NCI-H510A treated with DMSO at 0.1 percent for 48 hours (cell line): ENCODE measurements at regions not wholly inside any gene's neighbourhood (a gene's known extent, or its start where the extent isn't known, plus 50 kb on each side); places are given as distances from the start of the nearest gene placed in this dataset.
"Not testable (repeated sequence)": the region's sequence is repeated elsewhere in the genome, so short reads cannot be mapped to it uniquely, and the experiment has no call there.

Experiments
- DNase-seq: peaks from one replicate; lab custom pipeline; 2025; lab: John Stamatoyannopoulos, UW

DNA sequence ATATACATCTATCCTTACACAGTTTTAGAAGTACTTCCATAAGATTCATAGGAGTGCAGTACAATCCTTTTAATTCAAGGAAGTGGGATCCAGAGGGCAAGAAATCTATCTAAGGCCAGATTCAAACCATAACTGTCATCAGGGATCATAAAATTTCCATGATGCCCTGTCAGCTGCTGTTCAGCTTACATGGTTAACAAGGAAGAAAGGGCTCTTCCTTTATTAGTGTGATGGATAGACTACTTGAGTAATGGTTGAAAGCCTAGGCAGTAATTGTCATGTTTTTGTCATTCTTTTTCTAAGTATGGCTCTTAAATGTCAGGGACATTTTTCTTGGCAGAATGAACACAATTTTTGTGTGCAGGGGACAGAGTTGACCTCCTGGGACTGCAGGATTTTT is 159.8 kb upstream of the CXCL13 start:
- DNase-seq: no peak

DNA sequence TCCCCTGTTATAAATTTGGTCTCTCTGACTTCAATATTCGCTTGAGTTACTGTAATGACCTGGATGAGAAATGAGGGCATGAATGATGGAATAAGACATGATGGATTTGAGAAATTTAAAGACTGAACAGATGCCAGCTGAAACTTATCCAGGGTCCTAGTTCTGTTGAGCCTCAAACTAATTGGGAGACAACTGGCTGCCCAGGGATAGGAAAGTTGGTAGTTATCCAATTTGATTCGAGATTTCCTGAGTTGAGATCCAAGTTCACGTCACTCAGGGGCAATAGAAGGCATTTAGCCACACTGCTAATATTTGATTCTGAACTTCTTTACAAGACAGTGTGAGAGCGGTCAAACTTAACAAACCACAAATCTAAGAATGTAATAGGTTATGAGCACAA is 159.0 kb upstream of the CXCL13 start:
- DNase-seq: no peak

DNA sequence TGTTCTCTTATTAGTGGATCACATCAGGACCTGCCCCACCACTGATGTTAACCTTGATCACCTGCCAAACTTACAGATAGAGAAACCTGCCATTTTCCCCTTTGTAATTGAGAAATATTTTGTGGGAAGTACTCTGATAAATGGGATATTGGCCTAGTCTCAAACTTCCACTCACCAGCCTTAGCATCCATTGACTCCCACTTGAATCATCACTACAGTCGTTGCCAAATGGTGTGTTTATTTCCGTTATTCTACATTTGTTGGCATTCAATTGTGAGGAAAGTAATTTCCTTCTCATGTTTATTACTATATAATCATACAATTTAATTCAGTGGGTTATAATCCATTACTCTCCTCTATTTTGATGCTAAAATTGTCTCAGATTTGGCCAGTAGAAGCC is 156.4 kb upstream of the CXCL13 start:
- DNase-seq: no peak

DNA sequence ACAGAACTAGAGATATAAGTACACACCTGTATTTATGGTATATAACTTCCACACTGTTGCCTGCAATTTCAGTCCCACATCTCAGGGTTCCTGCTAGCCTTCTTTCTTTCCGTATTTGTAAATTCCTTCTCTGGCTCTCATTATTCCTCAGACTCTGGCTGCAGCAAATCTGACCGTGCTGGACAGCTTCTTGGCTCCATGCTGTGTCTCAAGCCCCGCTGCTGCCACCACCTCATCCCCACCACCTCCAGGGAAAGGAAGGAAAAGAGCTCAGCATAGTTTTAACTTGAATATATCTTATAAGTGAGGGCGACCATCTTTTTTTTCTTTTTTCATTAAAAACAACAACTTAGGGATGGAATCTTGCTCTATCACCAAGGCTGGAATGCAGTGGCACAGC is 155.6 kb upstream of the CXCL13 start:
- DNase-seq: no peak

DNA sequence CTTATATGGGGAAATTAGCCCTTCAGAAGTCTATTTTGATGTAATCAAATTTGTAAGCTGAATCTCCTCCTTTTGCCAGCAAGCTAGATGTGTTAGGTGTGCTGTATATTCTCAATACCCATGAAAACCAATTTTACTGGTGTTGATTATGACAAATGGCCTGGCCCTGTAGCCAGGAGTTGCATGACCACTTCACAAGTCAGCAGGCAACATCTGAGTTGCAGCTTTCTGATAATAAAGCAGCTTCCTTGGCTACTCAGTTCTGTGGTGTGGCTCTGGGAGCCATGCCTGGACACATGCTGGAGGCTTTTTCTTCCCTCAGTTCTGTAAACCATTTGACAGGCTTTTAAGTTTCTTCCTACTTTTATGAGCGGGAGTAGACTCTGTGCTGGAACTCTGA is 154.1 kb upstream of the CXCL13 start:
- DNase-seq: peak; percentile 59

DNA sequence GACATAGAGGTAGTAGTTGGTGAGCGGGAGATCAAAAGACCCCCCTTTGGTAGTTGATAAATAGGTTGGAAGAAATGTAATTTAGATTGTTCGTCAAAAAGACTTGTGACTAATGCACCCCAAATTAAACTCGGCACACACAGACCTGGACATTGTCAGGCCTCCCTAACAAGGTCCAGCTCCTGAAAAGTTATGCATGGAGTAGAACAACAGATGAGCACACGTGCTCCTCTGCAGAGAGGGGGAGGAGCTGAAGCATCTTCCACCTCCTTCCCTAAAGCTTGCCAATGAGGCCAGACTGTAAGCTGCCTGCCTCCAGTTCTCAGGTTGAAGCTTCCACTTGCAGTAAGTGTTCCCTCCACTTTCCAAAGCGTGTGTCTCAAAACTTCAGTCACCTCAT is 153.5 kb upstream of the CXCL13 start:
- DNase-seq: not testable (repeated sequence)

DNA sequence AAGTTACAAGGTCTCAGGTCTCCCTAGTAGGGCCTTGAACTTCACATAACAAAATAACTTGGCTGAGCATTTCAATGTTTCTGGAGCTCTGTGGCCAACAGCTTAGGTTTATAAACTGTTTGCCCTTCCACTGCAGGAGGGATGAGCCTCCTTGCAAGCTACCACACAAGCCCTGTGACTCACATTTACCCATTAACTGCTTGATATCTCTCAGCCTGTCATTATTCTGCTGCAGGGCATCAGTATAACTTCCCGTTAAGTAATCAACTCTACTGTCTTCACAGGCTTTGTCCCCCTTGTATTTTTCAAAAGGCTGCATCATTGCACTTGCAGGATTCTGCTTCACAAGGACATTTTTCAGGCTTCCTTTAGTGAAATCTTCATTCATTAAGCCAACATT is 151.7 kb upstream of the CXCL13 start:
- no peak for DNase-seq

DNA sequence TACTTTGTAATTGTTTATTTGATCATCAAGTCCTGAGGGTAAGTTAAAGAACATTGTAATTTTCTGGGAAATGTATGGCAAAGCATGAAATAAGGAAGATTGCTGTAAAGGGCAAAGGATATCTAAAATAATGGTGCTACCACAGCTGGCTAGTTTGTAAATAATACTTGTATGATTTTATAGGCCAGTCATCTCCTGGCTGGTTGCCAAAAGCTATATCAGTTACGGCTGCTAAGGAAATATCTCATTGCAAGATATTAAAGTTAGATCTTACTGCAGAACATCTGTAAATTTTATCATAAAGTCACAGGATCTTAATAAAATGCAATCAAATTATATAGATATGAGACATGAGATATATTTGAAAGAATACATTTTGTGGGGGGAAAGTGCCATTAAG is 150.8 kb upstream of the CXCL13 start:
- peak; percentile 18 for DNase-seq

DNA sequence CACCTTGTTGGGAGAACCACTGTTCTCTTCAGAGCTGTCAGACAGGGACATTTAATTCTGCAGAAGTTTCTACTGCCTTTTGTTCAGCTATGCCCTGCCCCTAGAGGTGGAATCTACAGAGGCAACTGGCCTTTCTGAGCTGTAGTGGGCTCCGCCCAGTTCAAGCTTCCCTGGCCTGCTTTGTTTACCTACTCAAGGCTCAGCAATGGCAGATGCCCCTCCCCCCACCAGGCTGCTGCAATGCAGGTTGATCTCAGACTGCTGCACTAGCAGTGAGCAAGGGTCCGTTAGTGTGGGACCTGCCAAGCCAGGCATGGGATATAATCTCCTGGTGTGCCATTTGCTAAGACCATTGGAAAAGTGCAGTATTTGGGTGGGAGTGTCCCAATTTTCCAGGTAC is 141.5 kb upstream of the CXCL13 start:
- DNase-seq: not testable (repeated sequence)

DNA sequence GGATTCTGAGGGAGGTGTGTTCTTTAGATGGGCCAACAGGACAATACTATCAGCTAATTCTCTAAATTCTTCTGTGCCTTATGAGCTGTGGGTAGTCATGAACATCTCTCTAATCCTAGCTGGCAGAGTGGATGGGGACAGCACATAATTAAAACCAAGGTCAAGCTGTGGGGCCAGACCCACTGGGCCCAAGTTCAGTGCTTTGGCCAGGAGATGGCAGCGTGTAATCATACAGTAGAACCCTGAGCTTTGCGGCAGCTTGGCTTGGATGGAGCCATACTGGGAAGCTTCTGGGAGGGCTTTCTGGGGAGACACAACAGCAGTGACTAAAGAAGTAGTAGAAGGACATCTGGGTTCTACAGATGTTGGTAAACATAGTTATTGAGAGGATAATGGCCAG is 140.3 kb upstream of the CXCL13 start:
- DNase-seq: no peak

DNA sequence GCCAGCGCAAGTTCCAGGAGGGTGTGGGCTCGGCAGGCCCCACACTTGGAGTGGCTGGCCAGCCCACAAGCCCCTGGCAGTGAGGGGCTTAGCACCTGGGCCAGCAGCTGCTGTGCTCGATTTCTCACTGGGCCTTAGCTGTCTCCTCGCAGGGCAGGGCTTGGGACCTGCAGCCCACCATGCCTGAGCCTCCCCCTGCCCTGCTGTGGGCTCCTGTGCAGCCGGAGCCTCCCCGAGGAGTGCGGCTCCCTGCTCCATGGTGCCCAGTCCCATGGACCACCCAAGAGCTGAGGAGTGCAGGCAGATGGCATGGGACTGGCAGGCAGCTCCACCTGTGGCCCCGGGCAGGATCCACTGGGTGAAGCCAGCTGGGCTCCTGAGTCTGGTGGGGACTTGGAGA is 139.2 kb upstream of the CXCL13 start:
- DNase-seq: no peak

DNA sequence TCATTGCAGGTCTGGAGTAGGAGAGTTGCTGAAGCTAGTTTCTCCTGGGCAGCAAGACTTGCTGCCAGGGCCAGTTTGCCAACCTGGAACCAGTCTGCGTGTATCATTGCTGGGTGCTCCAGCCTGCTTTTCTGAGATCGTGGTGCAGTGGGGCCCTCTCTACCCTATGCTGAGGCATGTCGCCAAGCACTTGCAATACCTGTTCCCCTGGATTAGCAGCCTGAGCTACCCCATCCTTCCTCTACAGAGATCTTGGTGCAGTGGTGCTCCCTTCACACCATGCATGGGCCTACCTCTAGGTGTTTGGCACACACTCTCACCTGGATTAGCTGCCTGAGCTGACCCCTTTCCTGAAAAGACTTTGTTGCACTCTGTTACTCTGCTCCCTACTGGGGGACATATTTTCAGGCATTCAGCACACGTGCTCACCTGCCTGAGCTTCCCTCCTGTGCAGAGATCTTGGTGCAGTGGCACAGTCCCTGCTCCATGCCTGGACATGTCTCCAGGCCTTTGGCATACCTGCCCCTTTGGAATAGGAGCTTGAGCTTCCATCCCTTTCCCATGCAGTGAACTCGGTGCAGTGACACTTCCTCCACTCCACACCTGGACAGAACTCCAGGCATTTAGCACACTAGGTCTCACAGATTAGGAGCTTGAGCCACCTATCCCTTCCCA is 133.7 kb upstream of the CXCL13 start:
- DNase-seq: no peak

DNA sequence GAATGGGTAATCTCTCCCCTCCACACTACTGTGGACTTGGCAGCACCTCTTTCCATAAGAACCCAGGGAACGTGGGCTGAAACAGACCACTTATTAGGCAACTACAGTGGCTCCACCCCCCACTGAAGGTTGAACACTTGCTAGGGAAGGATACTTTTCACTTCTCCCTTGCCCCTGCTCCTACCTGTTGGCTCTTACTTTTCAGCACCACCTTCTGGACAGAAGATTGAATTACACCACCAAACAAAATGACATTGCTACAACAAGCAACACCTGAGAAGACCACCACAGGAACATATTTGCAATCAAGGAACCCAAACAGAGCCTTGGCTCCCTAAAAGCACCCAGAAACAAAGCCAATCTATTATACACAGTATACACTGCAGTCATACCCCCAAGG is 132.1 kb upstream of the CXCL13 start:
- no peak for DNase-seq

DNA sequence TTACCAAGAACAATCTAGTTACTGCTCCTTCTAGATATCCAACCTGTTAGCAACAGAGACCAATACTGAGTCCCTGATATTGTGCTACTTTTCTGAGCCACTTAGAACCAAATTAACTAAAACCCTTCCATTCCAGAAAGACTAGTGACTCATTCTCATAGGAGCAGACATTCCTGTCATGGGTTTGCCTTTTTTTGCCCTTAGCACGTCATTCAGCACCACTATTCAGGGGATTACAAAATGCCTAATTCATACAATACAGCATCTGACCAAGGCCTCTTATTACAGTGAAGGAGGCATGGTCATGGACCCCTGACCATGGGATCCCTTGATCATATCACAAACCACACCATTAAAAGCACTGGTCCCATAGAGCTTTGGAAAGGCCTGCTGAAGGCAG is 123.8 kb upstream of the CXCL13 start:
- no peak for DNase-seq

DNA sequence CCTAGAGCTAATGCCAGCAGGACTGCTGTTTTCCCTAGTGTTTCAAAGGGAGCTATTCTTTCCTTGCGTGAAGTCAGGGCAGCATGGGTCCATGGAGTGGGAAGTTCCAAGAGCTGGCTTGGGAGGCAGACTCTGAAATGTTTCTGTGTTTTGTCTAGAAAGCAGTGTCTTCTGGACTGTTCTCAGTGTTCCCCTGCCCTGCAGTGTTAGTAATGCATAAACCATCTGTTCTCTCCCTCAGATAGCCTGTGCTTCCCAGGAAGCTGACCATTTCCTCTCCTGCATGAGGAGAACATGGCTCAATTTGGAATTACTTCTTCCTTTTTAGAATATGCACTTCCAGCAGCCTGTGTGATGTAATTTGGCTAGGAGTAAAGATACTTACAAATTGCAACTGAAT is 116.7 kb upstream of the CXCL13 start:
- no peak for DNase-seq

DNA sequence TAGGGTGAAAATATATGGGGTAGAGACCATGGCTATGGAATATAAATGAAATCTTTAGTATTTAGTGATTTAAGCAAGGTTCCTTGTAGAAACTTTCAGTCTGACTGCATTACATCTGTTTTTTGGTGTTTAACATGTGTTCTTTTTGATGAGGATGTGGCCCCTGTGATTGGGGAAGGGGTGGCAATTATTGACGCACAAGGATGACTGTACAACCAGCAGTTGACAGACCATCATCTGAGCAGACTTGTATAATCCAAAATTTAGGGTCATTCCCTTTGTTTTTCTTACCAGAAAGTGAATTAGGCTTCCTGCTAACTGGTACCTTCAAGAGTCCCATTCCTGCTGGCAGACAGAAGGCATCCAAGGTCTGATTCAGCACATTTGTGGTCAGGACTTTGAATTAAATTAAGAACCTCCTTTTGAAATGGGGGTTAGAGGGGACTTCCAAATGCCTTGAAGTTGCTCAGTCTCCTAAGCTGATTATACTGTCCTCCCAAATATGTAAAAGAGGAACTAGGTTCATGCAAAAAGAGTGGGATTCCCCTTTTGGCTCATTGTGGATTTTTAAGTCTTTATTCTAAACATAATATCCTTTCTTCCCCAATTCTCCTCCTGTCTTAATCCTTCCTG is 112.4 kb upstream of the CXCL13 start:
- no peak for DNase-seq

DNA sequence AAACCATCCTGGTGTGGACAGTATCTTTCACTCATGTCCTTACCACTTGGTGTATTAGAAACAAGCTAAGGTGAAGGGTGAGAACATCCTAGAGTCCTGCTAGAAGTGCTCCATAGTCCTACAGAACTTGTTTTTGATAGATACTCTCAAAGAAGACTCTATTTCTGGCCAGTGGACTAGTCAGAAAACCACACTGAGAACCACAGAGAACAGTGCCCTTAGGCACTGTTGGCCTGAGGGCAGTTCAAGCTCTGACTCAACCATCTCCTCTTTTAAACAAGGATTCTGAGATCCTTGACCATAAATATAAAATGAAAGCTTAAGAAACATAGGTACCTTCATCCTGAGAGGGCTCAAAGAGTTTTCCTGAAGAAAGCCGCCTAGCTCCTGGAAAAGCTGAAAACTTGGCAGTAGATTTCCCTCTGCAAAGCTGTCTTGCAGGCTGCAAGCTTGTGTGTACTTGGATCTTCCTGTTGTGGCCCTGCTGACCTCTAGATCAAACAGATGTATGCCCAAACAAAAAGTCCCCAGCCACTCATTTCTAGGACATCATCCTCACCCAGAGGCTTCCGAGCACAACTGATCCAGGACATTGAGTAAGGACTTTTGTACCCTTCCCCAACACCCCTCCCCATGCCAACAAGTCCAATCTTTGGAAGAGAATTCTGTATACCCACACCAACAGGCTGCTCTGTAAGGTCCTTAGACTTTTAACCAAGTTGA is 111.6 kb upstream of the CXCL13 start:
- no peak for DNase-seq

DNA sequence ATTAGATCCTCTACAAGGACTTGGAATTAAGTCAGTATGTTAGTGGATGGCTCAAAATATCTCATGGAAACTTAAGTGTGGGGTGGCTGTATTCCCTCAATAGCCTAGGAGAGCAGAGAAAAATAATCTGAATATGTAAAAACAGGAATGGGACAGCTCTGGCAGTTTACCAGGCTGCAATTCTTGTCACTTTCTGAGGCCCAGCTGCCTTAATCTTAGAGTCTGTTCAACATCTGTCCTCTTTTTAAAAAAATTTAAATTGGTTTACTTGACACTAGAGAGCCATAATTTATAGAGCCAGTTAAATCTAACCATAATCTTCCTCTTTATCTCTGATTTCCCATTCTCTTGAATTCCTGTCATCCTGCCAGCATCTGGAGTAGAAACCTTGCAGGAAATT is 109.2 kb upstream of the CXCL13 start:
- no peak for DNase-seq

DNA sequence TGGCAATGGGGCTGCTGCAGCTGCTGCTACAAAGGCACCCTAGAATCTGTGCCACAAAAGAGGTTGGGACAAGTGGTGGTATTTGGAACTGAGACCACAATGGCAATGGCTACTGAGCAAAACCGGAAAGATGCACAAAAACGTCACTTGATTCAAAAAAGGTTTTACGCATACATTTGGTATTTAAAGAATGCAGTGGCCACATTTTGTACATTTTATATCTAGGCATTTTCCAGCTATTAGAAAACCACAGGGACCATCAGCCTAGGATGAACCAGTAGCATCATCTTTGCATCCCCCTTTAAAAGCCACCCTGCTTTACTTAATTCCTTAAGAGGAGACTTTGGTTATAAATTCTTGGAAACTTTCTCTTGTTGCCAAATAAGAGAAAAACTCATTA is 104.8 kb upstream of the CXCL13 start:
- DNase-seq: no peak

DNA sequence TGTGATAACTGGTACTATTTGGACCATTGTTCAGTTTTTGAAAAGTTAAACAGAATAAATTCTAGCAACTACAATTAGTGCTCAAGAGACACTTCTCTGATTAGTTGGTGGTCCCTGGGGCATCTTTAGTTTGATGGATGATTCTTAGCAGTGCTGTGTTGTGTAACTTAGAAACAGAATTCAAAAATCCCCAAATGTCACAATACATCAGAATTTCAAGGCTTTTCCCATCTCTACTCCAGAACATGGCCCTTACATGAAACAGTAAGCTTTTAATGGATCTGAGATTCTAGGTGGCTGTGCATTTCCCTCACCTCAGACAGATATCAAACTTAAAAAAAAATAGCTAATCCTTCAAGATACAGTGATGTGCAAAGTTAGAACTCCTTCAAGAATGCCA is 104.4 kb upstream of the CXCL13 start:
- DNase-seq: no peak

DNA sequence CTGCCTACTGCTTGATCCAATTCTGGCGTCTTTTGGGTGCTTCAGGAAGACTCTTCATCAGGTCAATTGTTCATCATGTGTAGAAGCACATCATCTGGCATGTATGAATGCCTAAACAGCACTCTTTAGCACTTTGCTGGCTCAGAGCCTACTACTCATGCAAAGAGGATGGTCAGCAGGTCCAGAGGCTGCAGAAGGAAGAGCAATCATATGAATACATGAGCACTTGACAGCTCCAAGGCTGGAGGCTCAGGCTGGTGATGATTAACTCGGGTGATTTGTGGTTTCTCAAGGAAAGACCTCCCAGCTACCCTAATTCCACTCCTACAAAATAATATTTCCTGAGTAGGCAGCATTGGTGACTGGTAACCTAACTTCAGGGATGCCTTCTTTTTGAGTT is 103.8 kb upstream of the CXCL13 start:
- no peak for DNase-seq

DNA sequence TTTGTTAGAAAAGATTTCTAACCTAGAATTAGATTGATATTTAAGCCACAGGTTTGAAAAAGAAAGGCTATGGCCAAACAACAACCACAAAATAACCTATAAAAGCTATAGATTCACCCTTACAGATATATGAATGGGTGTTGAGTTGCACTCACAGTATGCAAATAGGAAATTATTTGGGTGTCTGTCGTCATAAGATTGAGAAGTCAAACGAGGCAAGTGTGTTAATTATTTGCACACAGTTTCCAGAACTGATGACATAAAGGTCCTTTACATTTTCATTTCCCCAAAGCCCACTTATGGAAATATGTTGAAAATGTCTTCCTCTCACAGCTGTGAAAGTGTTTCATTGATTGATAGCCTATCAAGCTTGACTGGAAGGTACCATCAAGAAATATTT is 101.2 kb upstream of the CXCL13 start:
- no peak for DNase-seq

DNA sequence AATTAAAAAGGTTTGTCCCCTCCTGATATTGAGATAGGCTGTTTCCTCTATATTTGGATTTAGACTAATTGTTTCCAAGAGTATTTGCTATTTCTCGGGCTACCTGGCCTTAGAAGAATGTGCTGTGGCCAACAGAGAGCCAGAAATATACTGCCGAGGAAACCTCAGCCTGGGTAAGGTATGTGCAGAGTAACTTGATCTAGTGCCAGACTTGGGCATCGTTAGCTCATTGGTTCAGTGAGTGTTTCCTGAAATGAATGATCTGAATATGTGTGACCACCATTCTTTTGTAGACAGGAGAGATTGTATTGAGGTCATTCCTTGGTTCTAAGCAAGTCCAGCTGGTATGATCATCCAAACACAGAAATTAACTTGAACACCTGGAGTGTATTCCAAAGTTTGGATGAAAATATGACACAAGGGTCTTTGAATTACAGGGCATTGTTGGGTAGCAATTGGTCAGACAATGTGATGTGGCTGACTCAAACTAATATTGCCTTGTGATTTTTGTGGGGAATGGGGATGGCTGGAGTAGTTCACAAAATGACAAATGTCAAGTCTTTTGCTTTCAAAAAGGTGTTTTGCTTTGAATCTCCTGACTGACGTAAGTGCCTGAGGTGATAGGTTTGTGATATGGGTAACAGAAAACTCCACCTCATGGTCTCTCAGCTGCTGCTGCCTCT is 100.2 kb upstream of the CXCL13 start:
- DNase-seq: no peak
